OCI-LY7 (cell line): ENCODE measurements at regions not wholly inside any gene's neighbourhood (a gene's known extent, or its start where the extent isn't known, plus 50 kb on each side); places are given as distances from the start of the nearest gene placed in this dataset.

Experiments used
- CTCF ChIP-seq: fragments of 200-600 bp; sonication (generic); conservative IDR thresholded peaks from 2 replicates; pipeline ENCODE4 v1.5.1; 2014; ENCODE audit warnings: mild to moderate bottlenecking, antibody characterized with exemption, low read length, moderate library complexity, mixed read lengths
- EZH2phosphoT487 ChIP-seq: fragments of 200-600 bp; sonication (generic); IDR thresholded peaks from 2 replicates; pipeline ENCODE4 v1.6.1; 2018; ENCODE audit warnings: low read depth, borderline replicate concordance, mild to moderate bottlenecking, mixed run types, antibody characterized with exemption, low read length, moderate library complexity, mixed read lengths

DNA sequence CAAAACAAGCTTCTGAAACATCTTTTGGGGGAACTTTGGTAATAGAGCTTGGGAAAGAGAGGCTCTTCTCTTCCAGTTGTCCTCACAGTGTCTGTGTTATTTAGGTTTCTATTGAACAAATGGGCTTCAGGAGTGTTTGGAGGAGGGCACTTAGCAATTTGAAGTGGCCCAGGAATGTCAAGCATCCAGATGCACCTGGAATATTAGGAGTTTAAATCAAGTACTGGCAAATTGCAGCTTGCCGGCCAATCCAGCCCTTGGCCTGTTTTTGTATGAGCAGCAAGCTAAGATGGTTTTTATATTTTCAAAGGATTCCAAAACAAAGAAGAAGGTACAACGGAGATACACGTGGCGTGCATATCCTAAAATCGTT is 94.7 kb downstream of the CCDC185 start:
- TF ChIP-seq CTCF (no peak), EZH2phosphoT487 (no peak)
